ENCODE measurements at regions not wholly inside any gene's neighbourhood (a gene's known extent, or its start where the extent isn't known, plus 50 kb on each side); places are given as distances from the start of the nearest gene placed in this dataset.
"Not testable (repeated sequence)": the region's sequence is repeated elsewhere in the genome, so short reads cannot be mapped to it uniquely, and the experiment has no call there.

- DNase-seq (ENCODE audit: low read depth): no peak
Measured at GRCh38 chr2:60356346-60356745, 197.1 kb downstream of the BCL11A start.

- no peak for DNase-seq (ENCODE audit: low read depth)
Measured at GRCh38 chr2:60355849-60356261, 197.6 kb downstream of the BCL11A start.

- no peak for DNase-seq (ENCODE audit: low read depth)
Measured at GRCh38 chr2:60354713-60355112, 198.7 kb downstream of the BCL11A start.

GRCh38 chr2:60353863-60354262 is 199.6 kb downstream of the BCL11A start:
- no peak for DNase-seq (ENCODE audit: low read depth)

- no peak for DNase-seq (ENCODE audit: low read depth)
Measured at GRCh38 chr2:60353406-60353800, 200.1 kb downstream of the BCL11A start.

- no peak for DNase-seq (ENCODE audit: low read depth)
Measured at GRCh38 chr2:60352491-60353405, 200.7 kb downstream of the BCL11A start.

- DNase-seq (ENCODE audit: low read depth): no peak
Measured at GRCh38 chr2:60351802-60352201, 201.7 kb downstream of the BCL11A start.

GRCh38 chr2:60351321-60351720 is 202.1 kb downstream of the BCL11A start:
- DNase-seq (ENCODE audit: low read depth): no peak

GRCh38 chr2:60350791-60351190 is 202.7 kb downstream of the BCL11A start:
- no peak for DNase-seq (ENCODE audit: low read depth)

GRCh38 chr2:60347781-60348180 is 205.7 kb downstream of the BCL11A start:
- no peak for DNase-seq (ENCODE audit: low read depth)

- not testable (repeated sequence) for DNase-seq (ENCODE audit: low read depth)
Measured at GRCh38 chr2:60342491-60342890, 211.0 kb downstream of the BCL11A start.

- no peak for DNase-seq (ENCODE audit: low read depth)
Measured at GRCh38 chr2:60341151-60341550, 212.3 kb downstream of the BCL11A start.

- DNase-seq (ENCODE audit: low read depth): no peak
Measured at GRCh38 chr2:60339286-60339685, 214.2 kb downstream of the BCL11A start.

GRCh38 chr2:60337142-60337497 is 216.3 kb downstream of the BCL11A start:
- DNase-seq (ENCODE audit: low read depth): no peak

- DNase-seq (ENCODE audit: low read depth): no peak
Measured at GRCh38 chr2:60336442-60337141, 216.9 kb downstream of the BCL11A start.

- no peak for DNase-seq (ENCODE audit: low read depth)
Measured at GRCh38 chr2:60335533-60336237, 217.8 kb downstream of the BCL11A start.

GRCh38 chr2:60334610-60335009 is 218.8 kb downstream of the BCL11A start:
- no peak for DNase-seq (ENCODE audit: low read depth)

GRCh38 chr2:60333264-60333663 is 220.2 kb downstream of the BCL11A start:
- DNase-seq (ENCODE audit: low read depth): no peak

GRCh38 chr2:60331115-60331809 is 222.2 kb downstream of the BCL11A start:
- DNase-seq (ENCODE audit: low read depth): no peak

- no peak for DNase-seq (ENCODE audit: low read depth)
Measured at GRCh38 chr2:60329225-60329624, 224.2 kb downstream of the BCL11A start.

- DNase-seq (ENCODE audit: low read depth): no peak
Measured at GRCh38 chr2:60324536-60324935, 228.9 kb downstream of the BCL11A start.

GRCh38 chr2:60321816-60322215 is 231.6 kb downstream of the BCL11A start:
- no peak for DNase-seq (ENCODE audit: low read depth)
